ENCODE measurements at regions not wholly inside any gene's neighbourhood (a gene's known extent, or its start where the extent isn't known, plus 50 kb on each side); places are given as distances from the start of the nearest gene placed in this dataset.
A peak's percentile ranks its signal among the peaks of the same experiment; 100 is the strongest.

DNA sequence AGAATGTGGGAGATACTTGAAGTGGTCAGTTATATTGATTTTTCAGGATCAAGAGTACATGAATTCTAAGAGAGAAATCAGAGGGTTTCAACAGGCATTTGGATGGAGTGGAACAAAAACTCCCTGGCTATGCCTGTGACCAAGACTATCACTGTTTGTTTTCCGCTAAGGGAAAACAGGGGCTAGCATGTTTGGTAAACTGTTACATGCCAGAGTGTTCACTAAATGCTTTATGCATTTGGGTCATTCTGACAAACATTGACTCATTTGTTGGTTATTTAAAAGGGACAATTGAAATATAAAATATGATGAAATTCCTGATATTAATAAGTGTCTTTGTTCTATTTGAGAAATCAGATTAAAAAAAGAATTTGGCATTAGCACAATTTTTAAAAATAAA, 603.9 kb upstream of the KCNMB2 start:
- no peak for DNase-seq

DNA sequence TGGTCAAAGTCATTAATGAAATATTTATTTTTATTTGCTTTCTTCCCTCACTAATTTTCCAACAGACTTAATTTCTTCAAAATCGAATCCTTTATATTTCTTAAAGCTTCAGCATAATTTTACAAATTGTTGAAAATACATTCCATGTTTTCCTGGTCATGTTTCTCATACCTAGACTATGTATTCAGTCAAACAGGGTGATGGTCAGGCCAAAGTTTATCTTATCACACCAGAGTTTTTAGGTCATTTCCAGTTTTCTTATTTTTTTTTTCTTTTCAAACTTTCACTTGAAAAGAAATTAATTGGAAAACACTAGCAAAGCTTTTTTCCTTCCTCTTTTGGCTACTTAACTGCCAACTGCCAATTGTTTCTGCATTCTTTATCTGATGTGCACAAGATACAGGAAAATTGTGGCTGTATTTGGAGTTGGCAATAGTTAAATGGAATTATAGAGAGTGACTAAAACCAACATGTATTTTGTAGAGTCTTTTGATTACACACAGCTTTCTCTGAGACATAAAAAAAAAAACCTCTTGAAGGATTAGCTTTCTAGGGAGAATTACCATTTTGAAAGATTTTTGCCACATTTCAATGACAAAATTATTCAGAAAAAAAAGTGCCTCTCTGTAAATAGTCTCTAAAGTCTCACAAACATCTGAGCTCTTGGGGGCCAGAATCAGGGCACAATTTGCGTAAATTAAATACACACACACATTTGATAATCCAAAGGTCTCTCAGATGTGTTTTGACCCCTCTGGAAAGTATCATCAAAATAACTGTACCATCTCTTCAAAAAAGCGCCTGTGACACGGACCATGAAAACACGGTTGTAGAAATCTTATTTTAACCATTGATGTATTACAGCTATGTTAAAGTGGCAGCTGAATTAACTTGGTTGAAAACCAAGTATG, 603.2 kb upstream of the KCNMB2 start:
- DNase-seq: no peak

DNA sequence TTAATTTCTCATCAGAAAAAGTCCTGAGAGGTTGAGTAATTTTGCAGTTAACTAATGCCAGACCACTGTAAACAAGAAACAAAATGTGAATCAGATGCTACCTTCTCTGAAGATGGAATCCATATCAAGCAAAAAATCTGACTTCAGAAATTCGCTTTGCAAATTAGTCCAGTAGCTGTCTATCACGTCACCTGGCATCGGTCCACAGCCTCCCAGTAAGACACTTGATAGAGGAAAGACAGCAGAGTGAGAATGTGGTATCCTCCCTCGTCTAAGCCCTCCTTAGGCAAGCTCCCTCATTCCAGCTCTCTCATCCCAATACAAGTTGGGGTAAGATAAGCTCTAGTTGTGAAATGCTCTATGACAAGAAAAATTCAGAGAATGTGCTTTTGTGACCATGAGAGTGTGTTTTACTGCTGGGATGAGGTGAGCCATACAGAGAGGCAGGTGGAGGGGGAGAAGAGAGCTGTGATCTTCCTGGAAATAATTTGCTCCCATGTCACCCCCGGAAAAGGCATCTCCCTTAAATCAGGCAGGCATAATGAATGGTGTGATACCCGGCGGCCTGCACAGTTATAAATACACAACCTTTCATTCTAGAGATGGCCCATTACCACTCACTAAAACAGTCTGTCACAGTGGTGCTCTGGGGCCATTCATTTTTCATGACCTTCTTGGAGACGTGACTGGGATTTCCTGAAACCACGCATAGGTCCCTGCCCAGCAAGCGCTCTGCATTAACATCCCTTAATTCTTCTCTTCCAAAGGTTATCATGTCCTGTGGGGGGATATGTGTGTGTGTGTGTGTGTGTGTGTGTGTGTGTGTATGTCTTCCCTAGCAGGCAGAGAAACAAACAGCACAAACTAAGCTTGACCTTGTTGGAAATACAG, 602.0 kb upstream of the KCNMB2 start:
- no peak for DNase-seq

DNA sequence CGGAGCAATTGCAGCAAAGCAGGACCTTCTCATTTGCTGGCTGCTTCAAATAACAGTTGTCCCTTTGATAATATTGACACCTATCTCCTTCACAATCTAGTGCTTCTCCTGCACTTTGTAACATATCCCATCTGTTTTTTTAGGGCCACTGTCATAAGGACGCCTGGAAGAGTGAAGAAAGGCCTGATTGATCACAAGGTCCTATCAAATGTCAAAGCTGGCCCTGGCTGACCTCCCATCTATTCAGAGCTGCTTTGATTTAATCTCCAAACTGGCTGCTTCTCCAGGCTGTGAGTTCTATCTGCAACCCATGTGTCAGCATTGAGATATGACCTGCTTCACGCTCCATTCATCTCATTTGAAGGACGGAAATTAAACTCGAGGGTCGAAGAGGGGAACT, 601.2 kb upstream of the KCNMB2 start:
- DNase-seq: peak; percentile 92

DNA sequence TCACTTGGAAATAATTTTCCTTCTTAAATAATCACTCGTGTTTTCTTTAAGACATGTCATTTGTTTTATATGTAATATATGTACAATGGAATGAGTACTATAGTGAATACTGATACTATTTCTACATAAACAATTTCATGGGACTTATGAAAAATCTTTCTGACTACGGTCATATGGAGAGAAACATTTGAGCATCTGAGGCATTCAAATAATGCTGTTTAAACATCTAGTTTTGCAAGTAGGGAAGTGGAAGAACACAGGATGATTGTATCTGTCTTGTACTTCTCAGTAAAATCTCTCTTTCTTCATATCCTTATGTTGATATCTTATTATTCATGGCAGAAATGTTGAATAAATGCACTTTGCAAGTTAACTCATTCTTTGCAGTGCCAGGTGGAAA, 599.5 kb upstream of the KCNMB2 start:
- DNase-seq: no peak

DNA sequence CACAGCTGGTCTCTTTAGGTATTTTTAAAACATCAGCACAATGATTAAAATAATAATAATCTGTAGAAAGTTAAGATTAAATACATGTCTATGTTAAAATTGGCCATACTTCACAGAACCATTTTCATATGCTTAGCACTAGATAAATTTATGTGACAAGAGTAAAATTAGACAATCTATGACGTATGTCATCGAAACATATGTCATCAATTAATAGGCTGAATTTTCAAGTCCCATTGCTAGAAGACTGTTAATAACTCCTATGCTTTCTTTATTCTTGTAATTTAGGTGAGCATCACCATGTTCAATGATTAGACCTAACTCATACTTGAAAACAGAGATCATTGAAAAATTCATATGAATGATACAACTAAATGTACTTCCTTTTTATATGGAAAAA, 593.3 kb upstream of the KCNMB2 start:
- DNase-seq: no peak

DNA sequence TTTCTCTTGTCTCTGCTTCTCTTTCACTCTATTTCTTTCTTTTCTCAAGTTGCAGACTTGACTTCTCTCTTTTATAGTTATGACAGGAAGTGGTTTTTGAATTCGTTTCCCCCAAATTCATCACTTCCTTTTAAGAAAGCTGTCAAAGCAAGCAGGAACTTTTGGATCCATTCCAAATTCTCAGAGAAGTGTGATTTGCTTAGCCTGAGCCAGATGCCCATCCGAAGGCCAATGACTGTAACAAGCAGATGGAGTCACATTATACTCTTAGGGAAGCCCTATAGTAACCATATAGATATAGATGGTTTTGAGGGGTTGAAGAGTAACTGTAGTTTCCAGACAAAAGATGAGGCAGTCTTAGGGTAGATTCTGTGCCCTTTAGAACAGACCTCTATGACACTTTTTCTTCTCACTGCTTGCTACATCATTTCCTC, 592.0 kb upstream of the KCNMB2 start:
- DNase-seq: no peak

DNA sequence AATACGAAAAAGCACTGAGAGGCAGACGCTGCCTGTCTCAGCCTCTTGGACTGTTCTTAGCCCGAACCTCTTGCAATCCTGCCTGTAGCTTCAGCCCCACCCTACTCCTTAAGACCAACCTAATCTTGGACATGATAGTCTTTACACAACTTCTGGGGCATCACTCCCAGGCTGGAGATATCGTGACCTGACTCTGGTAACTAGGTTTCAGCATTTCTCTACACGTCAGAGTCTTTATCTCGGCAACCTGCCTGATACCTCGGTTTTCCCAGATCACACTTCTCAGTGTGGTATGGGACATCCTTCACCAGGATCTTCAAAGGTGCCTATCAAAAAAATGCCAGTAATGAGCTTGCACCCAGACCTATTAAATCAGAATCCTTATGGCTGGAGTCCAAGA, 590.2 kb upstream of the KCNMB2 start:
- no peak for DNase-seq

DNA sequence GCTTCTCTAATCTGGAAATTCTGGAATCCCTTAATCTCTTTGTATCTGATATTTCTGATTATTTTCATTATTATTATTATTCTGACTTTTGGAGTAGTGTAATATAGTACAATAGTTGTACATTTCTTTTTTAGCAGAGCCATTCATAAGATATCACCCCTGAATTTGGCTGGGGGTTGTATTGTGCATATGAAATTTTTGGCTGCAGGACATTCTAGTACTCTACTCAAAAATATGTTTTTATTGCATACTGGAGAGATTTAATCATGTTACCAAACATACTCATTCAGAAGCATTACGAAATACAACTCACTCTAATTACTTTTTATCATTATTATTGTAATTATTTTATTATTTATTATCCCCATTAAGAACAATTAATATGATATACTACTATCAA, 589.7 kb upstream of the KCNMB2 start:
- no peak for DNase-seq

DNA sequence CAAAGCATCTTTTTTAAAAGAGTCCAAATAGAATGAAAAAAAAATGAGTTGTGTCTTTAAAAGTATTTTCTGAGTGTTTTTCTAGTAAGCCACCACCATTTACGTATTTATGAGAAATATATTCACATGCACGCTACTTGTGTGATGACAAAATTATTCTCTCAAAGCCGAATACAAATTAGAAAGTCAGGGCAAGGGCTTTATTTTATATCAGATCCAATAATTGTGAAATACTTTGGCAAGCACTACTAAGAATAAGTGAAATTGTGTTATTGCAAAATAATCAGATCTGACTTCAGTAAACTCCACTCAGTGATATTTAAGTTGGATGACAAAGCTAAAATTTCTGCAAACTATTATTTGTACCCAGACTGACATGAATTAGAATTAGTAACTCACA, 589.3 kb upstream of the KCNMB2 start:
- DNase-seq: no peak

DNA sequence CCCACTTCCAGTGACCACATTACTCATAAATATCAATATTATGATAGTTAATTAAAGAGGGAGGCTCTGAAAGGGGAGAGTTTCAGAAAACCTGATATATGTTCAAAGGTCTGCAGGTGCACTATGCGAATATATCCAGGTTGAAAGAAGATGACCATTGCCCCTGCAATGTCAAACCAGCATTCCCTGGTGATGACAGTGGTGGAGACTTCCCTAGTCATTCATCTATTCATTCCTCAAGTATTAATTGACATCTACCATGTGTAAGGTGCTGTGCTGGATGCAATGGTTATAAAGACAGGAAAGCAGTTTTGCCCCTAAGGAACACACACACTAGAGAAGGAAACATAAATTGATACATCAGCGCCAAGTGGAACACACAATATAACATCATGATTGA, 588.3 kb upstream of the KCNMB2 start:
- no peak for DNase-seq

DNA sequence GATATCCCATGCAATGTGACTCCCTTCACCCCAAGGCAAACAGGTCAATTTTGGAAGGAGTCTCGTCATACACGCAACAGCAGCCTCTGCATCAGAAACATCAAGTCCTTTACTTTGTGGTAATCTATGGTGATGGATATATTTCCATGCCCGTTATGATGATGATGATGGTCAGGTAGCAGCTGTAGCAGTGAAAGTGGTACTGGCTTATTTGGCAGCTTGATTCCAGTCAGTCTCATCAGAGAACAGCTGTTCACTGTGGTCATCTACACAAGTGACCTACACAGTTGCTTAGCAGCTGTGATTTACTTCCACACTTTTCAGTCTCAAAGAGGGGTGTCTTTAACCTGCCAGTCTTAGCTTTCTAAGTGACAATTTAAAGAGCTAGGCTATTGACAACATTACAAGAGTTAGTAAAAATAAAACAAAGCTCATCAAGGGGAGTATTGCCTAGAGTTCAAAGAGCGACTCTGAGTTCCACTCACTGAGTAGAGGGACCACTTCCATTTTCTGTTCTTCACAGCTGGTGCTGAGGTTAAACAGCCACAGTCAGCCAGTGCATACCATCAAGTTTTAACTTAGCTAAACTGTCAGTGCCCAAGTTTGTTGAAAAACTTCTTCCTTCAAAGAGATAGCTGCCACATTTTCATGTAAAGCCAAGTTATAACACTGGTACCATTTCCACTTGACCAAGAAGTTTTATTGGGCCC, 587.4 kb upstream of the KCNMB2 start:
- no peak for DNase-seq

DNA sequence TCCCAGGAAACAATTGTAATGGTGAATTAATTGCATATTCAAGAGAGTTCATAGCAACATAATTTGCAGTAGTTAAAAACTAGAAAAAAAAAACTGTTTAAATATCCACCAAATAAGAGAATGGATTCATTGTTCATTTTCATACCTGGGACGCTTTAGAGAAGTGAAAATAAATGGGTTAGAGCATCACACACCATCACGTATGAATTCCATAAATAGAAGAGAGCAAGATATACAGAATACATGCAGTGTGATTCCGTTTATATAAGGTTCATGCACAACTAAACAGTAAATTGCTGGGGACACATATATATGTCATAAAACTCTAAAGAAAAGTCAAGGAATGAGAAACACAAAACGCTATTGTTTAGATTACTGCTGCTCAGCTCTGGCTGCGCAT, 577.0 kb upstream of the KCNMB2 start:
- DNase-seq: no peak

DNA sequence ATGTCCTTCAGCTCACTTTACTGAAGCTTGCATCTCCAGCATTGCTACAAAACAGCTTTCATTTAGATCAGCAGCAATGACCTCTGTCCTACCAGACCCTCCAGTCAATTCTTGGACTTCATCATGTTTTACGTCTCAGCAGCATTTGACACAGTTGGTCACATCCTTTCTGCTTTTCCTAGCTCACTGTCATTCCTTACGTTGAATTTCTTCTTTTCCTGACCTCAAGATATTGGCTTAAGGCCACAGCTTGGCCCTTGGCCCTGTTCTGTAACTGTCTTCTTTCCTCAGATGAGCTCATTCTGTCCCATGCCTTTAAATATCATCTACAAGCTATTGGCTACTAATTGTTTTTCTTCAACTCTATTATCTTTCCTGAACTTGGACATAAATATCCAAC, 576.2 kb upstream of the KCNMB2 start:
- DNase-seq: no peak

DNA sequence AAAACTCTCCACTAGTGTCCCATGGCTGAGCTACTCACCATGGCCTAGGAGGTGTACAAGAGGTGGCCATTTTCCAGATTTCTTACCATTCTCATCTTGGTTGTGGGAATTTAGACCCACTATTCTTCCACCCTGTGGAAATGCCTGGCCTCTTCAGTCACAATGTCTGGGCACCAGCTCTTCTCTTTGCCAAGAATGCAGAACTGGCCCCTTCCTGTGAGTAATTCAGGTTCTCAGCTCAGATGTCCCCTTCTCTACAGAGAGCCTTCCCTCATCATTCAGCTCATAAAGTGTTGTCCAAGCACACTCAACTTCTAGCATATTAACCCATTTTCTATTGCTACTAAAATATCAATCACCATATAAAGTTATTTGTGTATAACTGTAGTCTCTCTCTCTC, 575.5 kb upstream of the KCNMB2 start:
- no peak for DNase-seq

DNA sequence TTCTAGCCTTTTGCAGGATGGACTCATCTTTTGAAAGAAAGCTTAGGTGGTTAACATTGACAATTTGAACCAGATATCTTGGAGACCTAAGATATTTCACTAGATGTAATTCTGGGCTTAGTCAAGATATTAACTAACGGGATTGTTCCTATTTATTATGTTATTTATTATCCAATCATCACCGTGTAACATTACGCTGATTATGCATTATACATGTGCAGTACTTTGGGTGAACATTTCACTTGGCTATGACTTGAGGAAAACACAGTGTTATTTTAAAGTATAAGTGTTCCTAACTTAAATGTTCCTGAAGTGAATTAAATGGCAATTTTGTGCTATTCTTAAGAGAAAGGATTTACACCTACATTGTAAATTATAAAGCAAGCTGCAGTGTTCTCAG, 574.5 kb upstream of the KCNMB2 start:
- no peak for DNase-seq

DNA sequence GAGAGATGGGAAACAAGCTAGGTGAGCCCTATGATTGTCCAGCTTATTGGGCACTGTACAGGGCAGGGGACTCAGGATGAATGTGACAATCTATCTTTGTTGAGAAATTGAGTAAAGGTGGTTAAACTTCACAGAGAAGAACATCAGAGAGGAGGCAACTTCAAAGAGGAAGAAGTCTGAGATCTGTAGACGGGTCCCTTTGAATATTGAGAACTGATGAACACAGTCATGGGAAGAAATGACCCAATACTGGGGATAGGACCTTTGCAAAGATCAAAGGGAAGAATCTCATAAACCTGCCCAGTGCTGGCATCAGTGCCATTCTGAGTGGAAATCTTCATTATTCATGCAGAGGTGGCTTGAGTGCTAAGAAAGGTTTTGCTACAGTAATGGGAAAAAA, 569.7 kb upstream of the KCNMB2 start:
- DNase-seq: no peak

DNA sequence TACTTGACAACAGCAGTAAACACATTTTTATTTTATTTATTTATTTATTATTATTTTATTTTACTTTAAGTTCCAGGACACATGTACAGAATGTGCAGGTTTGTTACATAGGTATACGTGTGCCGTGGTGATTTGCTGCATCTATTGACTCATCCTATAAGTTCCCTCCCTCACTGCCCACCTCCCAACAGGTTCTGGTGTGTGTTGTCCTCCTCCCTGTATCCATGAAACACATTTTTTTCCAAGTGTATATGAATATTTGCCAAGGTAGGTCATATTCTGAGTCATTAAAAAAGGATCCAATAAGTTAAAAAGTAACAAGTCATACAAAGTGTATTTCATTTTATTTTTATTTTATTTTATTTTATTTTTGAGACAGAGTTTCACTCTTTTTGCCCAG, 567.3 kb upstream of the KCNMB2 start:
- DNase-seq: no peak

DNA sequence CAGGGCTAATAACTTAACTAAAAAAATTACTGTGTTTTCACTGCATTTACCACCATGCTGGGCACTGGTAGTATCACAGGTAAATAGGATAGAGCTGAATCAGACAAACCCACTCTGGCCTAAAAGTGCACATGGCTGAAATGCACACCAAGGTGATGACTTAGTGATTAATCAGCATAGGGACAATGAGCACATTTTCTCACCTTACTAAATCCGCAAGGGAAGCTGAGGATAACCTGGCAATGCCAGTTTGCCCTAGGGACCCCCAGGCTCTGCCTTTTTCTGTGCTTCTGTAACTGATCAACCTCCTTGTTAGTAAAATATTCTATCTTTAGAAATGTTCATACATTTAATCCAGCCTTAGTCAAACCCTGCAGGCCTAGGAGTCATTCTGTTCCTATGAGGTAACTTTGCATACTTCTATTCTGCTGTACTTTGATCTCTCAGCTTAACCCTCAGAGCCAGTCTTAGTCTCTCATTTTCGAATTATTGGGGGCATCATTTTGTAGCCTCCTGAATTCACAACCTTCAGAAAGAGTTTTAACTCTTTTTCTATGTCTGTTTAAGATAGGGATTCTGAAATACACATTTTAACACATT, 562.9 kb upstream of the KCNMB2 start:
- DNase-seq: no peak

DNA sequence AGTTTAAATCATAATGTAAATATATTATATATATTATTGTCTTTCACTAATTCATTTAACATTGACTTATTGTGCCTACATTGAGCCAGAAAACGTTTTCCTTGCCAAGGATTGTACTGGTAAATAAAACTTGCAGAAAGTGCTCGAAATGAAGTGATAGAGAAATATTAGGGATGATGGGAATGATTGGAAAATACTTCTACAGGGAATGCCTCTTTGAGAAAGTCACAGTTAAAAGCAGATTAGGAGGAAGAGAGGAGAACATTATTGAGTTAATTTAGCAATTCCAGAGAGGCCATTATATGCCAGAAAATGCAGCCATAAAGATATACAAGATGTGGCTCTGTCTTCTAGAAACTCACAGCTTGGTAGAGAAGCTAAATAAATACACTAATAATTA, 560.0 kb upstream of the KCNMB2 start:
- DNase-seq: no peak

DNA sequence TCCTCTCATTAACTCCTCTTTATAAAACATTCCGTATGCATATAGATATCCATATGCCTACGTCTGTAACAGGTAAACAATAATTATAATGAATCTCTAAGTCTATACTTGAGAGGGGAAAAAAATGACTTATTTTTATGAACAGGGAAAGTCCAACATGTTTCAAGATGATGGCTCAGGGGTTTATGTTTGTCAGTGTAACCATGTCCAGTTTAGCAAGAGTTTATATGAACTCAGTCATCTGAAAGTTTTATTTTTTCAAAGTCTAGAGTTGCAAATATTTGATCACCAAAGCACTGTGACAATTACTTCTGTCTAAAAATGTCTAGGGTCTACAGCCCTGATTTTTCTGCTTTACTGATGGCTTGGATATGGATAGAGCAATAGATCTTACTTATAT, 559.4 kb upstream of the KCNMB2 start:
- no peak for DNase-seq

DNA sequence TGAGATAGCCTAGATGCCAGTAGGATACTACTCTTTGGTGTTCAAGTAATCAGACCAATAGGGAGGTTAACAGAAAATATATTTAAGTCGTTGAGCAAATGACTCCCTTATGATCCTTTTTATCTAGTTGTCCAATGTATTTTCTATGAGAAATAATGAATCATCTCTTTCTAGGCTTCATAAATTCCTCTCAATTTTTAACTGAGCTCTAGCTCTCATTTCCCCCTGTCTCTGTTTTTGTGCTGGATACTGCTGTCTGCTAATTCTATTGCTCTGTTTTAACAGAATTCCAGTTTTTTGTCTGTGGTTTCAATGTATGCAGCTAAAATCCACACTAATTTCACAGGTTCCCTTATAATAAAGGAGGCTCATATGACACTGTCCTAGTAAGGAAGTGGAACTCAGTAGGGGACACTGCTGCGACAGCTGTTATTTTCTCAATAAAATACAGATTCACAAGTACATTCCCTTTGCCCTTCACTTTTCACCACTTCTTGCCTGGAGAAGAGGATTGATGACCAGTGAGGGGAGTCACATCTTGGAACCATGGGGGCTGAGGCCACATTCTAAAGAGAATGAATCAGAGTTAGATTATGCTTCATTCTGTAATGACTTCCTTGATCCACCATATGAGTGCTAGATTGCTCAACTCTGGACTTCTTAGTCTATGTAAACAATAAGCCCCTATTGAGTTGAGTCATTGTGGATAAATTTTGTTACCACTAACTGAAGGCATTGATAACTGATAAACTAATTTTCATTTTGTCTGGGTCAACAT, 558.7 kb upstream of the KCNMB2 start:
- no peak for DNase-seq

All from NCI-H82 (cell line).